ENCODE measurements at regions not wholly inside any gene's neighbourhood (a gene's known extent, or its start where the extent isn't known, plus 50 kb on each side); places are given as distances from the start of the nearest gene placed in this dataset.
"Not testable (repeated sequence)": the region's sequence is repeated elsewhere in the genome, so short reads cannot be mapped to it uniquely, and the experiment has no call there.

DNA sequence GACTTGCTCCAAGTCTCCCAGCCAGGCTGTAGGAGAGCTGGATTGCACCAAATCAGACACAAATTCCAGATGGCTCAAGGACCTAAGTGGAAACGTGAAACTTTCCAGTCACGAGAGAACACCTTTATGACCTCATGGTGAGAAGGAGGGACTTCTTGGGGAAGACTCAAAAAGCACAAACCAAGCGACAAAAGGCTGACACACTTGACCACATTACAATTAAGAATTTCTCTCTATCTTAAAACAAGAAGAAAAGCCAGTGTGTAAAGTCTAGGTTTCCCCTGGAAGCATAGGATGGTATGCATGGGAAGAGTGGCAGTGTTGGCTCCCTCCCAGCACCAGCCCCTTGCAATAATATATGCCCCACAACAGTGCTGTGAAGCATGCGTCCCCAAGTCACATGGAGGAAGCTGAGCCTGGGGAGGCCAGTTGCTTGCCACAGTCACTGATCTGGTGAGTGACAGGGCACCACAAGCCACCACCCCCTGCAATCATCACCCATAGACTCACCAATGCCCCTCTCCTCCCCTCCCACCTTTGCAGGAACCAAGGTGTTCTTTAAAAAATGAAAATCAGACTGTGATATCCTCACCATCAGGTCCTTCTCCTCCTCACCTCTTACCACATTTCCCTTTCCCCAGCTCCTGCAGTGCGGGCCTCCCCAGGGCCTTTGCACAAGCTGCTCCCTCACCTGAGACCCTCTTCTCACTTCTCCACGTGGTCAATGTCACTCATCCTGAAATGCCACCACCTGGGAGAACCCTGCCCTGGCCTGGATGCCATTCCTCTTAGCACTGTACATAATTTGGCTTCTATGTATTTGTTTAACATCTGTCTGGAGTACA is 188.7 kb downstream of the BCL2L11 start:
- H3K79me2 ChIP-seq (ENCODE audit: control insufficient read depth, insufficient read depth, low read length, poor library complexity); H3K79me1 ChIP-seq (ENCODE audit: low read length); H3K27me3 ChIP-seq (ENCODE audit: insufficient read depth, low read length); H3K36me3 ChIP-seq (ENCODE audit: control insufficient read depth in 1 of 2, insufficient read depth in 2 of 2, low read length in 2 of 2); H3K4me2 ChIP-seq (ENCODE audit: low read length); H3K27ac ChIP-seq (ENCODE audit: low read depth, low read length); H2BK120ac ChIP-seq (ENCODE audit: insufficient read depth, low read length, poor library complexity); H4K91ac ChIP-seq (ENCODE audit: low read depth, low read length); H3K4me1 ChIP-seq (ENCODE audit: control insufficient read depth in 1 of 2, insufficient read depth in 2 of 2, low read length in 2 of 2); H3K23ac ChIP-seq (ENCODE audit: low read length); H3K9ac ChIP-seq (ENCODE audit: low read length); H3K4me3 ChIP-seq (ENCODE audit: low read depth, low read length); DNase-seq; H2AK5ac ChIP-seq (ENCODE audit: low read length); H4K8ac ChIP-seq (ENCODE audit: low read depth, low read length); H2BK5ac ChIP-seq (ENCODE audit: low read depth, low read length, poor library complexity); H3K9me3 ChIP-seq (ENCODE audit: insufficient read depth, low read depth, low read length); H4K12ac ChIP-seq (ENCODE audit: low read depth, low read length); H2BK12ac ChIP-seq (ENCODE audit: low read length); H3K4ac ChIP-seq (ENCODE audit: low read depth, low read length); H3K14ac ChIP-seq (ENCODE audit: low read length); H2AFZ ChIP-seq (ENCODE audit: insufficient read depth, low read length, poor library complexity); H3K18ac ChIP-seq (ENCODE audit: low read length): not testable (repeated sequence)
- WGBS (ENCODE audit: extremely low coverage, insufficient coverage, insufficient read length) = no CpG with 5 or more reads among the region's 6 CpGs

DNA sequence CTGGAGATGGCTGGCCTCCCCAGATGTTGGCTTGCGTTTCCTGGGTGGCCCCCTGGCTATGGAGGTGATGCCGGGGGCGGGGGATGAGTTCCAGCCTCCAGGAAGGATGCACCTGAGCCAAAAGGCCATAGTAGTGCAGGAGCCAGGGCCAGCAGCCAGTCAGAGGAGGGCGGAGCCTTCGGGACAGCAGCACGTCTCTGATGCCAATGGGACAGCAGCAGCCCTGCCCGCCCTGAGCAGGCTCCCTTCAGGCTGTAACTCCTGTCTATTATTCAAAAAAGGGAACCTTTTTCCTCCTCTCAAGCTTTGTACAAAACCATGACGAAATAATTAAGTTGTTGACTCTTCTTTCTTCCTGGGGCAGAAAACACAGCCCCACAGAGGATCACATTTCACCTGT is 189.7 kb downstream of the BCL2L11 start:
- not testable (repeated sequence) for H3K9me3 ChIP-seq (ENCODE audit: insufficient read depth, low read depth, low read length); H3K14ac ChIP-seq (ENCODE audit: low read length); H4K91ac ChIP-seq (ENCODE audit: low read depth, low read length); H3K79me1 ChIP-seq (ENCODE audit: low read length); H2AFZ ChIP-seq (ENCODE audit: insufficient read depth, low read length, poor library complexity); H3K4me3 ChIP-seq (ENCODE audit: low read depth, low read length); H2BK12ac ChIP-seq (ENCODE audit: low read length); H3K27ac ChIP-seq (ENCODE audit: low read depth, low read length); H3K18ac ChIP-seq (ENCODE audit: low read length); H3K4me2 ChIP-seq (ENCODE audit: low read length); H3K4me1 ChIP-seq (ENCODE audit: control insufficient read depth in 1 of 2, insufficient read depth in 2 of 2, low read length in 2 of 2); H2BK120ac ChIP-seq (ENCODE audit: insufficient read depth, low read length, poor library complexity); H4K12ac ChIP-seq (ENCODE audit: low read depth, low read length); H3K4ac ChIP-seq (ENCODE audit: low read depth, low read length); H3K27me3 ChIP-seq (ENCODE audit: insufficient read depth, low read length); H2BK5ac ChIP-seq (ENCODE audit: low read depth, low read length, poor library complexity); H4K8ac ChIP-seq (ENCODE audit: low read depth, low read length); H3K36me3 ChIP-seq (ENCODE audit: control insufficient read depth in 1 of 2, insufficient read depth in 2 of 2, low read length in 2 of 2); H3K23ac ChIP-seq (ENCODE audit: low read length); H2AK5ac ChIP-seq (ENCODE audit: low read length); H3K79me2 ChIP-seq (ENCODE audit: control insufficient read depth, insufficient read depth, low read length, poor library complexity); H3K9ac ChIP-seq (ENCODE audit: low read length); DNase-seq
- no CpG with 5 or more reads among the region's 8 CpGs for WGBS (ENCODE audit: extremely low coverage, insufficient coverage, insufficient read length)

DNA sequence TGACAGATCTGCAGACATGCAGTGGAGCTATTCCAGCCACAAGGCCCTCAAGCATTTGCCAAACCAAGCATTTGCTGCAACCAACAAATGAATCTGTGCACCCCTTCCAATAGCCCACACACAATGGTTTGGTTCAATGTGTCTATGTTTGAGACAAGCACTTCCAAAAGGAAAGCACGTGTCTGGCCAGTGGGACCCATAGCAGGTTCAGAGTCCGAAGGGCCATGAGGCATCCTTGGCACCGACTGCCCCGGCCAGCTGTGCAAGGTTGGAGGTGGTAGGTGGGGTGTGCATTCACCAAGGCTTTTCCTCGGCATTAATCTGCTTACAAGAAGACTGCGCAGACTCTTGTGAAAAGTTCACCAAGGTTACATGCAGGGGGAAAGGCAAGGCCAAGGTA is 190.9 kb downstream of the BCL2L11 start:
- H3K4me2 ChIP-seq (ENCODE audit: low read length); H2AK5ac ChIP-seq (ENCODE audit: low read length); H3K4ac ChIP-seq (ENCODE audit: low read depth, low read length); H4K12ac ChIP-seq (ENCODE audit: low read depth, low read length); H3K9me3 ChIP-seq (ENCODE audit: insufficient read depth, low read depth, low read length); H3K79me2 ChIP-seq (ENCODE audit: control insufficient read depth, insufficient read depth, low read length, poor library complexity); H2BK120ac ChIP-seq (ENCODE audit: insufficient read depth, low read length, poor library complexity); H3K14ac ChIP-seq (ENCODE audit: low read length); DNase-seq; H3K27me3 ChIP-seq (ENCODE audit: insufficient read depth, low read length); H2AFZ ChIP-seq (ENCODE audit: insufficient read depth, low read length, poor library complexity); H2BK5ac ChIP-seq (ENCODE audit: low read depth, low read length, poor library complexity); H3K4me3 ChIP-seq (ENCODE audit: low read depth, low read length); H3K18ac ChIP-seq (ENCODE audit: low read length); H3K4me1 ChIP-seq (ENCODE audit: control insufficient read depth in 1 of 2, insufficient read depth in 2 of 2, low read length in 2 of 2); H4K8ac ChIP-seq (ENCODE audit: low read depth, low read length); H3K27ac ChIP-seq (ENCODE audit: low read depth, low read length); H3K23ac ChIP-seq (ENCODE audit: low read length); H4K91ac ChIP-seq (ENCODE audit: low read depth, low read length); H3K79me1 ChIP-seq (ENCODE audit: low read length); H3K36me3 ChIP-seq (ENCODE audit: control insufficient read depth in 1 of 2, insufficient read depth in 2 of 2, low read length in 2 of 2); H2BK12ac ChIP-seq (ENCODE audit: low read length); H3K9ac ChIP-seq (ENCODE audit: low read length): not testable (repeated sequence)
- WGBS (ENCODE audit: extremely low coverage, insufficient coverage, insufficient read length) = no CpG with 5 or more reads among the region's 6 CpGs

DNA sequence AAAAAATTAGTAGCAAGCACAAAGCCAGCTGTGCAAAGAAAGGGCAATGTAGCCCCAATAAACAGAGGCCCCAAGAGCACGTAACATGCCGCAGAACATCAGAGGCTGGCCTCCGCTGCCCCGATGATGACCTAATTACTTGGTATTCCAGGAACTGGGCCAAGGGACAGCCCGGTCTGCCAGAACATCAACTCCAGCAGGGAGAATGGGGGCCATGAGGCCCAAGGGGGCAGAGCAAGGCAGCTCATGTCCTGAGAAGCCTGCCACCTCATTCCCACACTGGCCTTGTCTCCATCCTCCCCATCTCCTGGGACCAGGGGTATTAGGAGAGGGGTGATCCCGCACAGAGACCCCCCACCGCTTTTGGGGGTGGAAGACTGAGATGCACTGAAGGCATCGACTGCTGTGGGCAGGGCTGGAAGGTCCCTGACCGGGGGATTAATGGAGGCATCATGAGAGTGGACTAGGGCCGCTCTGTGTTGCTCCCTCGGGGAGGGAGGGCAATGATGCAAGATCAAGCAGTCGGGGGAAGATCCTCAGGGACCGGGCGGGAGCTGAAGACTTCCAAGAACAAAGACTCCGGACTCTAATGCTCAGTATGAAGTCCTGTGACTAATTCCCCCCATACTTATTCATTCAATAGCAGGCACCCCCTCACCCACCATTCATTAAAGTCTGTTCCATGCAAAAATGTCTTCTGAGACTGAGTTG is 192.3 kb downstream of the BCL2L11 start:
- not testable (repeated sequence) for H3K23ac ChIP-seq (ENCODE audit: low read length); H4K8ac ChIP-seq (ENCODE audit: low read depth, low read length); H2AFZ ChIP-seq (ENCODE audit: insufficient read depth, low read length, poor library complexity); H2BK12ac ChIP-seq (ENCODE audit: low read length); H2BK5ac ChIP-seq (ENCODE audit: low read depth, low read length, poor library complexity); H4K12ac ChIP-seq (ENCODE audit: low read depth, low read length); H3K4me2 ChIP-seq (ENCODE audit: low read length); H2AK5ac ChIP-seq (ENCODE audit: low read length); H3K27ac ChIP-seq (ENCODE audit: low read depth, low read length); H3K4me1 ChIP-seq (ENCODE audit: control insufficient read depth in 1 of 2, insufficient read depth in 2 of 2, low read length in 2 of 2); H3K79me2 ChIP-seq (ENCODE audit: control insufficient read depth, insufficient read depth, low read length, poor library complexity); H2BK120ac ChIP-seq (ENCODE audit: insufficient read depth, low read length, poor library complexity); H3K9me3 ChIP-seq (ENCODE audit: insufficient read depth, low read depth, low read length); H3K79me1 ChIP-seq (ENCODE audit: low read length); H3K14ac ChIP-seq (ENCODE audit: low read length); H3K4ac ChIP-seq (ENCODE audit: low read depth, low read length); H3K36me3 ChIP-seq (ENCODE audit: control insufficient read depth in 1 of 2, insufficient read depth in 2 of 2, low read length in 2 of 2); H3K9ac ChIP-seq (ENCODE audit: low read length); H3K18ac ChIP-seq (ENCODE audit: low read length); H3K4me3 ChIP-seq (ENCODE audit: low read depth, low read length); H3K27me3 ChIP-seq (ENCODE audit: insufficient read depth, low read length)
- peak overlapping the region; percentile 55 for H4K91ac ChIP-seq (ENCODE audit: low read depth, low read length)
- no CpG with 5 or more reads among the region's 15 CpGs for WGBS (ENCODE audit: extremely low coverage, insufficient coverage, insufficient read length)
- DNase-seq = peak; percentile 56 to 67
